Smooth muscle cell (in vitro differentiated cells): ENCODE measurements at regions not wholly inside any gene's neighbourhood (a gene's known extent, or its start where the extent isn't known, plus 50 kb on each side); places are given as distances from the start of the nearest gene placed in this dataset.

Experiments used
- DNase-seq: peaks from one replicate; lab custom pipeline; 2025; ENCODE audit not compliant: unreplicated experiment; lab: John Stamatoyannopoulos, UW
- H2AFZ ChIP-seq: fragments of 200-600 bp; sonication (generic); 2 replicates; pipeline ENCODE4 v1.6.0; 2016; ENCODE audit warnings: antibody characterized with exemption, low read depth, mild to moderate bottlenecking
- H3F3A ChIP-seq: fragments of 200-600 bp; sonication (generic); 2 replicates; pipeline ENCODE4 v1.6.0; 2017; ENCODE audit warnings: antibody characterized with exemption, low read depth
- H3K27ac ChIP-seq: fragments of 200-600 bp; sonication (generic); 2 replicates; pipeline ENCODE4 v1.5.1; 2016; ENCODE audit warnings: low read depth, mild to moderate bottlenecking
- H3K27me3 ChIP-seq: fragments of 200-600 bp; sonication (generic); 2 replicates; pipeline ENCODE4 v1.6.1; 2016; ENCODE audit warnings: low read depth, mild to moderate bottlenecking
- H3K36me3 ChIP-seq: fragments of 200-600 bp; sonication (generic); 2 replicates; pipeline ENCODE4 v1.5.1; 2016; ENCODE audit warnings: low read depth
- H3K4me1 ChIP-seq: fragments of 200-600 bp; sonication (generic); 2 replicates; pipeline ENCODE4 v1.5.1; 2016; ENCODE audit warnings: low read depth
- H3K4me2 ChIP-seq: fragments of 200-600 bp; sonication (generic); 2 replicates; pipeline ENCODE4 v1.6.0; 2016; ENCODE audit warnings: mild to moderate bottlenecking
- H3K4me3 ChIP-seq: fragments of 200-600 bp; sonication (generic); 2 replicates; pipeline ENCODE4 v1.5.1; 2016; ENCODE audit warnings: mild to moderate bottlenecking
- H3K79me2 ChIP-seq: fragments of 200-600 bp; sonication (generic); 2 replicates; pipeline ENCODE4 v1.6.0; 2016; ENCODE audit warnings: low read depth, mild to moderate bottlenecking
- H3K9ac ChIP-seq: fragments of 200-600 bp; sonication (generic); 2 replicates; pipeline ENCODE4 v1.6.0; 2016; ENCODE audit warnings: low read depth
- H3K9me3 ChIP-seq: fragments of 200-600 bp; sonication (generic); replicated peaks from 2 replicates; pipeline ENCODE4 v1.5.1; 2016; ENCODE audit warnings: low read depth
- H4K20me1 ChIP-seq: fragments of 200-600 bp; sonication (generic); 2 replicates; pipeline ENCODE4 v1.6.0; 2016; ENCODE audit warnings: low read depth
- whole genome bisulfite sequencing: methylation state at CpG from one replicate; pipeline ENCODE4 v1.1.7; 2016; ENCODE audit warnings: low lambda C conversion rate; 5-methylcytosine and 5-hydroxymethylcytosine counted together
- TF ChIP-seq, protein P1 (sequence below): fragments of 200-600 bp; sonication (generic); IDR thresholded peaks from 2 replicates; pipeline ENCODE4 v1.5.1; 2017; ENCODE audit warnings: borderline replicate concordance, mild to moderate bottlenecking, antibody characterized with exemption; ENCODE audit not compliant: insufficient read depth, poor library complexity, severe bottlenecking

- DNase-seq = no peak
- Histone ChIP-seq H3K27me3 (no peaks in the 10 kb centered on the region), H3K4me2 (no peak overlapping the region), H3K27ac (no peak overlapping the region), H3K79me2 (no peaks in the 10 kb centered on the region), H4K20me1 (no peaks in the 10 kb centered on the region), H3K9ac (no peak overlapping the region), H2AFZ (no peak overlapping the region), H3K4me1 (no peaks in the 10 kb centered on the region), H3K9me3 (no peaks in the 10 kb centered on the region), H3K4me3 (no peak overlapping the region), H3F3A (no peaks in the 10 kb centered on the region), H3K36me3 (no peaks in the 10 kb centered on the region)
- TF ChIP-seq, protein P1, sequence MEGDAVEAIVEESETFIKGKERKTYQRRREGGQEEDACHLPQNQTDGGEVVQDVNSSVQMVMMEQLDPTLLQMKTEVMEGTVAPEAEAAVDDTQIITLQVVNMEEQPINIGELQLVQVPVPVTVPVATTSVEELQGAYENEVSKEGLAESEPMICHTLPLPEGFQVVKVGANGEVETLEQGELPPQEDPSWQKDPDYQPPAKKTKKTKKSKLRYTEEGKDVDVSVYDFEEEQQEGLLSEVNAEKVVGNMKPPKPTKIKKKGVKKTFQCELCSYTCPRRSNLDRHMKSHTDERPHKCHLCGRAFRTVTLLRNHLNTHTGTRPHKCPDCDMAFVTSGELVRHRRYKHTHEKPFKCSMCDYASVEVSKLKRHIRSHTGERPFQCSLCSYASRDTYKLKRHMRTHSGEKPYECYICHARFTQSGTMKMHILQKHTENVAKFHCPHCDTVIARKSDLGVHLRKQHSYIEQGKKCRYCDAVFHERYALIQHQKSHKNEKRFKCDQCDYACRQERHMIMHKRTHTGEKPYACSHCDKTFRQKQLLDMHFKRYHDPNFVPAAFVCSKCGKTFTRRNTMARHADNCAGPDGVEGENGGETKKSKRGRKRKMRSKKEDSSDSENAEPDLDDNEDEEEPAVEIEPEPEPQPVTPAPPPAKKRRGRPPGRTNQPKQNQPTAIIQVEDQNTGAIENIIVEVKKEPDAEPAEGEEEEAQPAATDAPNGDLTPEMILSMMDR = no peak
- 86% methylated on average over 8 of the region's 8 CpGs for WGBS
Observed at GRCh38 chr2:204033611-204034495, 97.3 kb downstream of the ICOS start.

- Histone ChIP-seq H3K4me3 (no peak overlapping the region), H4K20me1 (no peaks in the 10 kb centered on the region), H2AFZ (no peak overlapping the region), H3K27me3 (peaks cover 3% of the 10 kb centered on the region), H3K9me3 (no peaks in the 10 kb centered on the region), H3K4me2 (no peak overlapping the region), H3K27ac (no peak overlapping the region), H3K9ac (no peak overlapping the region), H3F3A (no peaks in the 10 kb centered on the region), H3K79me2 (no peaks in the 10 kb centered on the region), H3K4me1 (no peaks in the 10 kb centered on the region), H3K36me3 (no peaks in the 10 kb centered on the region)
- WGBS = 94% methylated on average over 4 of the region's 4 CpGs
- DNase-seq = no peak
- TF ChIP-seq, protein P1 = no peak
Observed at GRCh38 chr2:204036706-204037105, 100.1 kb downstream of the ICOS start.

GRCh38 chr2:204037286-204037685, 100.7 kb downstream of the ICOS start:
- H2AFZ ChIP-seq = no peak overlapping the region
- H3K79me2 ChIP-seq = no peaks in the 10 kb centered on the region
- H3K4me2 ChIP-seq = no peak overlapping the region
- H3K27ac ChIP-seq = no peak overlapping the region
- DNase-seq = no peak
- H3K9me3 ChIP-seq = no peaks in the 10 kb centered on the region
- H3K9ac ChIP-seq = no peak overlapping the region
- no peak overlapping the region for H3K4me3 ChIP-seq
- WGBS = 88% methylated on average over 2 of the region's 2 CpGs
- H4K20me1 ChIP-seq = no peaks in the 10 kb centered on the region
- H3K27me3 ChIP-seq = peaks cover 3% of the 10 kb centered on the region
- no peaks in the 10 kb centered on the region for H3K36me3 ChIP-seq
- H3F3A ChIP-seq = no peaks in the 10 kb centered on the region
- TF ChIP-seq, protein P1 = no peak
- H3K4me1 ChIP-seq = no peaks in the 10 kb centered on the region
